ENCODE measurements at regions not wholly inside any gene's neighbourhood (a gene's known extent, or its start where the extent isn't known, plus 50 kb on each side); places are given as distances from the start of the nearest gene placed in this dataset.

- H3K9me2 ChIP-seq, result no peaks in the 10 kb centered on the region
- H3K79me2 ChIP-seq (ENCODE audit: insufficient read depth), result no peaks in the 10 kb centered on the region
- POLR2A ChIA-PET, result no interaction called here
- no peak overlapping the region for H3K4me3 ChIP-seq (ENCODE audit: low read depth in 2 of 2, low read length in 1 of 2)
- no peak overlapping the region for H3K9ac ChIP-seq
- no peak overlapping the region for H3K27ac ChIP-seq (ENCODE audit: low read depth in 2 of 2, low read length in 1 of 2)
- CTCF ChIA-PET, result no interaction called here
- no peak overlapping the region for H3K4me2 ChIP-seq
- no peaks in the 10 kb centered on the region for H3K9me3 ChIP-seq
- no peaks in the 10 kb centered on the region for H3K36me3 ChIP-seq (replicated peaks in 1 of 2; ENCODE audit: control insufficient read depth in 1 of 2, insufficient read depth in 2 of 2, low read length in 1 of 2)
- H4K20me1 ChIP-seq (ENCODE audit: insufficient read depth), result no peaks in the 10 kb centered on the region
- H3F3A ChIP-seq (replicated peaks; ENCODE audit: insufficient read depth), result no peaks in the 10 kb centered on the region
- no peaks in the 10 kb centered on the region for H3K4me1 ChIP-seq (ENCODE audit: control insufficient read depth in 1 of 2, insufficient read depth in 2 of 2, low read depth in 1 of 2, low read length in 1 of 2)
- no peak for TF ChIP-seq SIN3A (IDR thresholded peaks at IDR 0.05; ENCODE audit: borderline replicate concordance, low read depth, low read length)
- TF ChIP-seq RFX5 (IDR thresholded peaks at IDR 0.05; ENCODE audit: low read length), result no peak
- no peak for TF ChIP-seq REST (IDR thresholded peaks at IDR 0.05; ENCODE audit: low read depth, low read length)
- TF ChIP-seq MAX (IDR thresholded peaks at IDR 0.05; ENCODE audit: low read depth), result no peak
- TF ChIP-seq FOSL2 (IDR thresholded peaks at IDR 0.05; ENCODE audit: borderline replicate concordance, low read depth), result no peak
- TF ChIP-seq FOXJ3 (CRISPR knock-in tag; IDR thresholded peaks at IDR 0.05), result no peak
- TF ChIP-seq YY1 (IDR thresholded peaks at IDR 0.05; ENCODE audit: low read depth), result no peak
- no peak for TF ChIP-seq TCF12 (IDR thresholded peaks at IDR 0.05)
- no peak for TF ChIP-seq EZH2phosphoT487 (IDR thresholded peaks at IDR 0.05; ENCODE audit: borderline replicate concordance, low read depth)
- TF ChIP-seq ELF1 (IDR thresholded peaks at IDR 0.05), result no peak
- no peak for TF ChIP-seq IRF3 (IDR thresholded peaks at IDR 0.05; ENCODE audit: low read depth, low read length)
- TF ChIP-seq SMC3 (IDR thresholded peaks at IDR 0.05; ENCODE audit: low read depth, low read length), result no peak
- TF ChIP-seq TAF1 (IDR thresholded peaks at IDR 0.05; ENCODE audit: borderline replicate concordance, low read depth, low read length), result no peak
- TF ChIP-seq PBX3 (IDR thresholded peaks at IDR 0.05), result no peak
- no peak for TF ChIP-seq NFIC (IDR thresholded peaks at IDR 0.05; ENCODE audit: borderline replicate concordance)
- no peak for DNase-seq
- H2AFZ ChIP-seq (ENCODE audit: low read depth), result no peak overlapping the region
- no peaks in the 10 kb centered on the region for H3K27me3 ChIP-seq (ENCODE audit: insufficient read depth)
- WGBS (ENCODE audit: low lambda C conversion rate), result 0% methylated on average over 1 of the region's 1 CpG
These were observed 436.7 kb upstream of the FBXO33 start for GRCh38 chr14:39868949-39869348.
